Stimulated activated CD4-positive, alpha-beta T cell treated with anti-CD3 and anti-CD28 coated beads, Interleukin-2, amount 100 ng/mL, for 24 hours (primary cell): ENCODE measurements at regions not wholly inside any gene's neighbourhood (a gene's known extent, or its start where the extent isn't known, plus 50 kb on each side); places are given as distances from the start of the nearest gene placed in this dataset.

Experiments
- DNase-seq, 2 donors: peaks; one replicate each; pipeline ENCODE4 v3.0.0-alpha.2; 2020

DNA sequence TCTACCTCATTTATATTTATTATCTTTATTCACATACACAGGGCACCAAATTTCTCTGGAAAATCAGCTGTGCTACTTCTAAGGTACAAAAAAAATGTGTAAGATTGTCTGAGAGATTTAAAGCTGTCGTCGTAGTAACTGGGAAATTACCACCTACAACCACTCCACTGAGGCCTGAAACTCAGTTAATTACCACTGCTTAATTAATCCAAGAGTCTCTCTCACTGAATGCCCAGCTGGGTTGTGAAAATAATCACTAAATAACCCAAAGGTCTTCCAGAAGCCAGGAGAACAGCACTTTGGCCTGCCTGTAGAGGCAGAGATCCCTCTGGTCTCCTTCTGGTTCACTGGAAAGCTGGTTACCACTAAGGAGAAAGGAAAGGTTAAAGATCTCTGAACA is 207.2 kb upstream of the TMPO start:
- DNase-seq, result no peak

DNA sequence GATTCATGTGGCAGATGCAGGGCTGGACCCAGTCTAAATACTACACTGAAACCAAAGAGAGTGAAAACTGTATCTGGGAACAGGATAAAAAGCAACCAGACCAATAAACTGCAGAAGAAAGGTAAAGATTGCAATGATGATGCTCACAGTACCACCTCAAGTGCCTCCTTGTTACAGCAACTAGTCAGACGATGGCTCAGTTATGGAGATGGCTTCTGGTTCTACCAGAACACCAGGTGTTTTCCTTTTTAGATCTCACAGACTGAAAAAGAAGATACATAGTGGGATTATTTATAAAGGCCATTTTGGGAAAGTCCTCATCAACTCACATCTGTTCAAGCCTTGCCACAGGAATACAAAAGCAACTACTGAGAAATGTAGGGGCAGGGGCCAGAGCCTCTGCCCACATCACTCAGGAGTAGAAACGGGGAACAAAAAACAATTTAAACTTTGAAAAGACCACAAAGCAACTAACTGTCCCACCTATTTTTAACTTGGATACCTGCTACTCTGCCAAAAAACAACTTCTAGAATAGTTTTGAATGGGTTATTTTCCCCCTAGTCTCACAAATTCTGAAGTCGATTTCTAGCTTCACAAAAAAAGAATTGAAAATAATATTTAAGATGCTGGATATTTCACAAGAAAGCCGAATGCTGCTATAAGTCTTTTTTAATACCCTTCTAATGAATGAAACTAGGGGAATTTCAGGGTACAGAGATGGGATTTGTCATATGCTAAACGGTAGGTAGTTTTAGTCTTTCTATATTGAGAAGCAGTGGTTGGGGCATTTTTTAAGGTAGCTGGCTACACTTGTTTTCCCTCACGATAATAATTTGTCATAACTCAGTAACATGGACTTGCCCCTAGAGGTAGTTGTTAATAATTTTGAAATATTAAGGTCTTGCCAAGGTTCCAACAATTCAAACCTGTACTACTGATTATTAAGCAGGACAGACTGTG is 197.2 kb upstream of the TMPO start:
- DNase-seq, result no peak

DNA sequence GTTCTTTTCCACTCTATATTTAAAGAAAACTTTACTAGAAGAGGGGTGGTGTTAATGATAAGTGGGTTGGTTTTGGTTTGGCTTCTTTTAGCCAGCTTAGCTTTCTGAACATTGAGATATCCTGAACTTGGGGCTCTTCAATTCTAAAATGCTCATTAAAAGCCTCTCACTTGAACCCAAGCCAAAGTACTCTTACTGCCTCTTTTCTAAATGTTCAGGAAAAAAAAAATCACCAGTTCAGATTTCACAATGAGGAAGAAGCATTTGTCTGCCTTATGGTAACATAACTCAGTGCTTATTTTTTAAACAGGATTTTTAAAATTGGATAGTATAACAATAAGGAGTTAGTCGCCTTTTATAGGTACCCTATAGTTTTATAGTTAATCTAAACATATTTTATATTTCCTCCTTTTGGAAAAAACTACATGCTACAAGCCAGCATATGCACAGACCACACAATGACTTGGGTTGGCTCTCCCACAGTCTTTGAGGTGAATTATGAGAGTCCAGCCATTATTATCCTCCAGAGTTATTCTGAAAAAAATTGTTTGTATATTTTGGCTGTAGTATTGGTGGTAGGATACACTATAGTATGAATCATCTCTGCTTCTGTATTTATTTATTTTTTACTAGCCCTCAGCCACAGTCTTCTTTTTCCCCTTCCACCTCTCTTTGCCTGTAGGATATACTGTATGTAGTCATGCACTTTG is 195.5 kb upstream of the TMPO start:
- no peak for DNase-seq

DNA sequence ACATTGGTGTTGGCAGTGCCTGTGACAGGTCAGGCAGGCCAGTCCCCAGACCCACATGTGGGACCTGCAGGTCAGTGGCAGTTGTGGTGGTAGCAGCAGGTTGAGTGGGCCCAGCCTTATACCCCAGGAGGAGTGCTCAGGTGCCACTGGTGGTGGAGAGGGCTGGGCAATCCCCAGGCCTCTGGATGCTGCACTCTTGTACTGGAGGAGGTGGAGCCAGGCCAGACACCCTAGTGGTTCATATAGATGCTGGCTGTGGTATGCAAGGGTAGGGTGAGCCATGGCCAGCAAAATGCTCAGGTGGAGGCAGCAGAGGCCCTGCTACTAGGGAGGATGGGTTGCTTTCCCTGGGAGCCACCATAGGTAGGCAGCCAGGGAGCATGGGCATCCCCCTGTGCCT is 190.4 kb upstream of the TMPO start:
- no peak for DNase-seq

DNA sequence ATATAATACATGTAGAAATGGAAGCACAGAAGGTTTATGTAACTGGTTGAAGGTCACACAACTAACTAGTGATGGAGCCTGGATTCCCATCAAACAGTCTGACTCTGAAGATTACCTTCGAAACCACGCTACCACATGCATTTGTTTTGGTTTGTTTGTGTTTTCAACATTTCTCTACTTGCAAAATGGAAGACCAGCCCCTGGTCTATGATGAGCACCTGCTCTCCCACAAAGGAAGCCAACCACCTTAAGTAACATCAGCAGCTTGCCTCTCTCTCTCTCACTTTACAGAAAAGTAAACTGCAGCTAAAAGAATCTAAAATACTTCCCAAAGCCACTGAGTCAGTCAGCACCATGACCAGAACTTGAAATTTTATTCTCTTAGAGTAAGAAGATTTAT is 186.9 kb upstream of the TMPO start:
- no peak for DNase-seq

DNA sequence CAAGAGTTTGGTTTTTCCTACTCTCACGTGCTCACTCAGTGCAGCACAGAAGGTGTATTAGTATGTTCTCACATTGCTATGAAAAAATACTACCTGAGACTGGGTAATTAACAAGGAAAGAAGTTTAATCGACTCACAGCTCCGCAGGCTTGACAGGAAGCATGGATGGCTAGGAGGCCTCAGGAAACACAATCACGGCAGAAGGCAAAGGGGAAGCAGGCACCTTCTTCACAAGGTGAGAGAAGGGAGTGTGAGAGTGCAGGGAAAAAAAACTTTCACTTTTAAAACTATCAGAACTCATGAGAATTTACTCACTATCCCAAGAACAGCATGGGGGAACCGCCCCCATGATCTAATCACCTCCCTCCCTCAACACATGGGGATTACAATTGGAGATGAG is 185.8 kb upstream of the TMPO start:
- no peak for DNase-seq

DNA sequence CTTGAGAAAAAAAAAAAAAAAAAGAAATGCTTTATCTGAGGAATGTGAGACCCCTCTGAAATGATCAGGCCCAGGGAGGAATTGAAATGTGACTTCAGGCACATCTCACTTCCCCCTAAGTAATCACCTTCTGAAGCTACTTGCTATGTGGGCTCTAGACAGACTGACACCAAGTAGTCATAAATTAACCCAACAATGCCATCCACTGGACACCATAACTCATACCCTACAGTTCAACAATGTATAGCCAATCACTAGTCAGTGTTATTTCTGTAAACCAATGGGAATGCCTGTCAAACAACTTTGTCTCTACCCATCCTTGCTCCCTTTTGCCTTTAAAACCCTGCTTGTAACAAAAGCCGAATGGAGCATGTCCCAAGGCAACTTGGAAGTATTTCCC is 182.7 kb upstream of the TMPO start:
- no peak for DNase-seq

DNA sequence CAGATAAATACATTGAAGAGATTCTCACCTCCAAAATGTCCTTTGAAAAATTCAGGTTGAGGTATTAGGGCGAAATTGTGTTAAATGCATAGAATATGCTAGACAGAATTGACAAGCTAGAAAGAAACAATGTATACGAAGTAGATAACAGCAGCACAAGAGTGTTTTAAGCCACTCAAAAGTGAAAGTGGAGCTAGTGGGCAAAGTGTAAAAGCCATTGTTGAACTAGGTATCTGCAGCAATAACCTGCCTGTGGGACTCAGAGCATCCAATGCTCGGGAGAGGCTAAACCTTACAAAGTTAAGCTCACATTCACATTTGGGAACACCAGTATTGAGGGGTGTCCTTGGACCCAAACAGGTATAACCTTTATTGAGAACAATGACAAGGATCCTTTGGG is 180.6 kb upstream of the TMPO start:
- DNase-seq, result no peak

DNA sequence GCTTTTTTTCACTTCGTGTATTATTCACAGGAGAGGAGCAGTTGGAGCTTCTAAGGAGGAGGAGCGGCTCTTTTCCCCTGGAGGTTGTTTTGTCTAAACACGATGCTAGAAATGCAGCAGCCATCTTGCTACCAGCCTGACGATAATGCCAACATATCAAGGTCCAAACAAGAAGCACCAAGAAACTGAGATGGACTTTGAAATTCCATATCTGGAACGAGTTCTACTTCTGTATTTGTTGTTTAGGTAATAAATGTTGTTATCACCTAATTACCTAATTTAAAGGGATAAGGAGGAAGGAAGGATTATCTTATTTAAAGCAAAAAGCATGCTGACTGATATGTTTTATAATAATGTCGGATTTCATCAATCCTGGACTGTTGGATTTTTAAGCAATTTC is 174.4 kb upstream of the TMPO start:
- no peak for DNase-seq

DNA sequence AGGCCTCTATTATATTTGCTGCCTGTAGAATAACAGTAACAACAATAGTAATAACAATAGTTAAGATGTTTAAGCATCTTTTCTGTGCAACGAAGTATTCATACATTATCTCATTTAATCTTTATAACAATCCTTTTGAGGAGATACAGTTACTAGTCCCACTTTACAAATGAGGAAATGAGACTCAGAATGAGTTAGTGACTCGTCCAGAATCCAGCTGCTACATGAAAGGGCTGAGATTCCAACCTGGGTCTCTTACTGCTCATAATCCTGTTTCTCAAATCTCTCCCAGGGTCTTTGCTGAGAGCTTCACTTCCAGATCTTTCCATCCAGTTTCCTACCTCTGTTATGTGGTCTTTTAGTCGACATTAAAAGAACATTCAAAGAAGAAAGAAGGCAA is 173.7 kb upstream of the TMPO start:
- DNase-seq, result no peak

DNA sequence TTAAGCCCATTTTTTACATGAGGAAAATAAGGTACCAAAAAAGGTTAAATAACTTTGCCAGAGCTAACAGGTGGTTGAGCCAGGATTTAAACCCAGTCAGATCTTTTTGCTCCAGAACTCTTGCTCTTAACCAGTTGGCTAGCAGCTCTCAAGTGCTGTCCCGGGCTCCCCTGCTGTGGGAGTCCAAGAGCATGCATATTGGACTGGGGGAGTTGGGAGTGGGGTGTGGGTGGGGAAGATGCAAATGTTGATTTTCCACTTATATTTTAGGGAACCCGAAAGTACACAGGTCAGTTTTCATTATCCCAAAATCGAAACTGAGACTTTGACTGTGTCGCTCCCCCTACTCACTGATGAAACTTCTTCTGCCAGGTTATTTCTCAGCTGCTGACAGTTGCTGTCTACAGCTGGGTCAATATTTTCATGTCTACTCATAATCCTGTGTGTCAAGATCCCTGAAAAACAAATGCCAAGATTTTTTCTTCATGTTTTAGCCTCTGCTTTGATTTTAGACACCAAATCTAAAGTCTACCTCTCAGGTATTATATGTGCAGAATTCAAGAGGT is 172.3 kb upstream of the TMPO start:
- no peak for DNase-seq

DNA sequence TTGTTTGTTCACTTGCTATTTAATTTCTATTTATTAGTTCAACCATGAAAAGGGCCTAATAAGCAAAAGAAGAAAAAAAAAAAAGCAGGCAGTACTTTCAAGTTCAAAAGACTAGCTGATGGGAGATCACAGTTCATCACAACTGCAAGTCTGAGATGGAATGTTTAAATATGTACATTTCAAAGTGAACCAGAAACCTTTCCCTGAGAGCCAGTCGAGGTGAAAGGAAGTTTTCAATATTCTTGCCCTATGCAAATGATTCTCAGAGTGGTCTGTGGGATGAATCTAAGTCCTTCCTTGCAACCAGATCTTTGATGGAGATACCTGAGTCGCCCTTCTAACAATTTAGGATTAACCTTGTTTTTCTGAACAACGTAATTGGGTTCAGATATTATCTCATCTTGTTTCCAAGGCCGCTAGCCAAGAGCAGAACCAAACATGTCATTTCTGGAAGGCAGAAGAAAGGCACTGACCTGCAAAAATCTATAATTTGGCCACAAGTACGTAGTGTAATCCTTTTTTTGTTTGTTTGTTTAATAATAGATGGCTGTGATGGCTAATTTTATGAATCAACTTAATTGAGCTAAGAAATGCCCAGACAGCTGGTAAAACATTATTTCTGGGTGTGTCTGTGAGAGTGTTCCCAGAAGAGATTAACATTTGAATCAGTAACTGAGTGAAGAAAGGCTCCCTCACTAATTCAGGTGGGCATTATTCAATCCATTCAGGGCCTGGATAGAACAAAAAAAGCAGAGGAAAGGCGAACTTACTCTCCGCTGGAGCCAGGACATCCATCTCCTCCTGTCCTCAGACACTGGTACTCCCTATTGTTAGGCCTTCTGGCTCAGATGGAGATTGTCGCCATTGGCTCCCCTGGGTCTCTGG is 171.1 kb upstream of the TMPO start:
- DNase-seq, result no peak

DNA sequence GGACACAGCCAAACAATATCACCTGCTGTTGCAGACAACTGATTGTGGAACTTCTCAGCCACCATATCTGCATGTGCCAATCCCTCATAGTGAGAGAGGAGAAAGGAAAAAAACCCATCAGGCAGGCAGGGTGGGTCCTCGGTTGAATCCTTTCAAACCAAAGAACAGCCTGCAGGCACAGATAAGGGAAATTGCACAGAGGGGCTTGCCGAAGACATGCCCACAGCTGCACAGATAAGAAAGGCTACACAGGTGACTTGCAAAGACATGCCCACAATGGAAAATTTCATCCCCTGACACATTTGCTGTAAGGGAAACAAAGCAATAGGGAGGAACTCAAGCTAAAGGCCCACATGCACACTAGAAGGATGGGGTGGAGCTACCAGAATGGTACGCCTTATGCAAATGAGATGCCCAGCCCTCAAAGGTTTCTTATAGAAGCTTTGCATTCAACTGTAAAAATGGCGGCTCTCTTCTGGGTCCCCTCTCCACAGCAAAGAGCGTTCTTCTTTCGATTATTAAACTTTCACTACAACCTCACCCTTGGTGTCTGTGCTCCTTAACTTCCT is 170.0 kb upstream of the TMPO start:
- no peak for DNase-seq

DNA sequence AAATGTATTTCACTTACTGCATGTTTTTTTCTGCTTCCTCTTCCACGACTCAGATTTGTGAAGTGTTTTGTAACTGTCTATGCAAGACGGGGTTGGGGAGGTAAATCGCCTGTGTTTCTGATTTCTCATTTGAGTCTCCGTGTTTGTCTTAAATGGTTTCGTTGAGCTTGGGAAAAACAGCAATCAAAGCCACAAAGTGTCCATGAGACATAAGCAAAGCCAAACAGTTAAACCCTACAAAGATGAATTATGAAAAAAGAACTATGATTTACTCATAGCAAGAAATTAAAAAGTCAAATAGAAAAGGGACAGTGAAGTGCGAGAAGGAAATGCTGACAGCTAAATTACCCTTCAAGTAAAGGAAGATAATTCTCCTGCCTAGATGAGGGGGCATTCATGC is 164.3 kb upstream of the TMPO start:
- no peak for DNase-seq

DNA sequence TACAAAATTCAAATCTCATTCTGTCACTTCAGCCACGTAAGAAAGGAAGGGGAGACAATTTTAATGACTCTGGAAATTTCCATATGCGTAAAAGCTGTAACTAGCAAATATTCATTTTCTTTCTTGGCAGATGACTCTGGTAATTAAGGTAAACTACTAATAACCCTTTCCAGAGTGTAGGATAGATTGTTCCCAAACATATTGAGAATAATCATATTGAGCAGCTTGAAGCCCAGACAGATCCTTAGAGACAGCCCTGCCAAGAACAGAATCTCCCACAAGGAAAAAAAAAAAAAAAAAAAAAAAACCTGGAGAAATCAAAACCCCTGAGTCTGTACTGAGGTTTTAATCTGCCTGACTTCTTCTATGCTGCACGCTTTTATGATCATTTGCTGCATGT is 163.6 kb upstream of the TMPO start:
- DNase-seq, result no peak

DNA sequence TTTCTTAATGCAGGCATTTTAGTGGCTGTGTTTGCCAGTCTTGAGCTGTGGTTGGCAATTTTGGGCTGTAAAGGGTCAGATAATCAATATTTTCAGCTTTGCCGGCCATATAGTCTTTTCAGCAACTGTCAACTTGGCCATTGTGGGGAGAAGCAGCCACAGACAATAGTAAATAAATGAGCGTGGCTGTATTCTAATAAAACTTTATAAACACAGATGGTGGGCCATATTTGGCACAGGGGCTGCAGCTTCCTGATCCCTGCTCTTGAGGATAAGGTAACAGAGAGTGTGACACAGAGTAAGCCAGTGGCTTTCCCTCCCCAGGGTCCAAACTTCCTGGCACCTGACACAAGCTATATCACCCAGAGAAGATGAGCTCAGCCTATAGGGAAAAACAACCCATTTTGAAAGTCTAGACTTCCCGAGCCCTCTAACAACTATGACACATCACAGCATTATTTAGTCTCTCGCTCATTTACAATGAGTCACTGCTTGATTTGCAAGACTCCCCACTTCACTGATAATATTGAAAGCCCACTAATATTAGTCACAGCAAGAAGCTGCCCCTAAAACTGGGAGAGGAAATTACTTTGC is 163.1 kb upstream of the TMPO start:
- no peak for DNase-seq

DNA sequence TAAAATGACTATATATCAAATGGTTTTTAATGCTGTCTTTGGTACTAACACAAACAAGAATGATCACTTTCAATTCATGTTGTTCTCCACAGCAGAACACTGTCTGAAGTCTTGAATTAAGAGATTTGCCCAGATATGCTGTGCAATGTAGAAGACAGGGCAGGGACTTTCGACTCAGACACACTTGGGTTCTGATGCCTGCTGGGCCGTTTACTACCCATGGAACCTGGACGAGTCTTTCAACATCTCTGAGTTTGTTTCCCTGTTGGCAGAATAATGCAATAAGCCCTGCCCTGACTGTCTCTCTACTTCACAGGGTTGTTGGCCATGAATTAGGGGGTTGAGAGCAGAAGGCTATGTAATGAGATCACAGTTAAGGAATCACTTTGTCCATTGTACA is 162.6 kb upstream of the TMPO start:
- no peak for DNase-seq

DNA sequence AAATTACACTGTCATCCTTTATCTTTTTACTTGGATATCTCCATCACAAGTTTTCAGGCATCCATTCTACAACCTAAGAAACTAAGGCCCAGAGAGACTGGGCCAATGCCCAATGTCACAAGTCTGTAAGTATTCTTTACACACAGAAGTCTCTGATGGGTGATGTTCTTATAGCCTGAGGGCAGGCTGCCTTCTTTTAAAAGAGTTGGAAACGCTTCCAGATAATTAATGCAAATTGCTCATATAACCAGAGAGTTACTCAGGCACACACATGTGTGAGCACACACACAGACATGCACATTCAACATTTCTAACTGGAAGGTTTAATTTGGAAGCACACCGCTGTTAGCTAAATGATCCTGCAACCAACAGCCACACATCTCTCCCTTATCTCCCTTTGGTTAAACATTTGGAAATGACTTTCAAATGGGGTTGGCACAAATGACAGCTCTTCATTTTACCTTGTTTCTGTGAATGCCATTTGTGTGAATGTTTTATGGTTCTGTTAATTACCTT is 160.8 kb upstream of the TMPO start:
- no peak for DNase-seq

DNA sequence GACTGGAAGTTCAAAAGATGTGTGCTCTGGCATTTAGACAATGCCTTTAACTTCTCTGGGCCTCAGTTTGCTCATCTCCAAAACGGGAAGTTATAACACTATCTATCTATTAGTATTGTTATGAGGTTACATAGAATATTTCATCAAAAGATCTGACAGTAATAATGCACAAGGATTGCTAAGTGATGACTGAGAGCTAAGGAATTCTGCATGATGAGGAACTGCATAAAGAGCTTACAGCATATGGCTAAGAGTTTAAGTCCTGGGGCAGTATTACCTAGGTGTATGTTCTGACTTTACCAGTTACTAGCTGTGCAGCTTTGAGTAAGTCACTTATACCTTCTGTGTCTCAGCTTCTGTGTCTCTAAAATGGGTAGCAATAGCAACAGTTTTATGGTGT is 160.1 kb upstream of the TMPO start:
- no peak for DNase-seq

DNA sequence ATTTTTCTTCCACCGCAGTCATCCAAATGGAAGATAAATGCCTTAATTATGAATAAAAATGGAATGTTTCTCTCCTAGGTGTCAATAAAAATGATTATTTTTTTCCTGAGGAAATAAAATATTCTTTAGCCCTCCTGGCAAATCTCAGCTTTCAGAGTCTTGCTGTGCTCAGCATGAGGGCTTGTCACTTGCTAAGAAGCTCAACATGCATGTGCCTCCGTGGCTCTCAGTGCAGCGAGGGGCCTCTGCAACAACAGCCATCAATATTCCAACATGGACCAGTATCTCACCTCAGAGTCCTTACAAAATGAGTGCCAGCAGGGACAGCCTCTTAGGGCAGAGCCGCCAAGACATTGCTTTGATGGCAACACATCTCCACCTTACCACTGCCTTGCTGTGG is 159.5 kb upstream of the TMPO start:
- DNase-seq, result no peak

DNA sequence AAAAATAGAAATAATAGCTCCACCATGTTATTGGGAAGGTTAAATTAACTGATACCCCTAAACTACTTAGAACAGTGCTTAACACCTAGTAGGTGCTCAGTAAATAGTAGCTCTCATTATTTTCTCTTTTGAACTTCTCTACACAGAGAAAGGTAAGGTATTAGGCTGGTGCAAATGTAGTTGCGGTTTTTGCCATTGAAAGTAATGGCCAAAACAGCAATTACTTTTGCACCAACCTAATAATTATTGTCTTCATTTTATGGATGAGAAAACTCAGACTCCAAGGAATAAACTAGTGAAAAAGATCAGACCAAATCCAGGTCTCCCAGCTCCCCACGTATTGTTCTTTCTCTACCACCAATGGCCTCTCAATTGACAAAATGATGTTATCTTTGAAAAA is 157.2 kb upstream of the TMPO start:
- DNase-seq, result no peak

DNA sequence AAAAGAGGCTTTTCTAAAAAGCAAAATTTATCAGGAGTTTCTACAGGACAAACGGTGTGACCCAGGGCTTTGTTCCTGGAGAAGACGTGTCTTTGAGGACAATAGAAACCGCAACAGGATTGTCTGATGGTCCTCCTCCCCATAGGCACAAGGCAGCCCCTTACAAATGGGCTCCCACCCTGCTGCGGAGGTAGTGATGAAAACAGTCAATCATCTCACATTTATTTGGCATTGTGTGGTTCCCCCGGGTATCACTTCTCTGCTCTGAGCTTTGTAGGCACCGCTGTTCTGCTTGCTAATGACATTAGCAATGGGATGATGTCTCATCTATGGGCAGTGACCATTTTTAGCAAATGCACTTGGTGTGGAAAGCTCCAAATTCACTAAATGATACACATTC is 155.5 kb upstream of the TMPO start:
- DNase-seq, result no peak
